ENCODE measurements at regions not wholly inside any gene's neighbourhood (a gene's known extent, or its start where the extent isn't known, plus 50 kb on each side); places are given as distances from the start of the nearest gene placed in this dataset.

- no peak for TF ChIP-seq GABPA (IDR thresholded peaks at IDR 0.05; ENCODE audit: low read depth)
- no peak for TF ChIP-seq POLR2AphosphoS5 (IDR thresholded peaks at IDR 0.05; ENCODE audit: low read depth)
- TF ChIP-seq SPI1 (IDR thresholded peaks at IDR 0.05; ENCODE audit: borderline replicate concordance, low read depth), result no peak
- TF ChIP-seq, protein P1, sequence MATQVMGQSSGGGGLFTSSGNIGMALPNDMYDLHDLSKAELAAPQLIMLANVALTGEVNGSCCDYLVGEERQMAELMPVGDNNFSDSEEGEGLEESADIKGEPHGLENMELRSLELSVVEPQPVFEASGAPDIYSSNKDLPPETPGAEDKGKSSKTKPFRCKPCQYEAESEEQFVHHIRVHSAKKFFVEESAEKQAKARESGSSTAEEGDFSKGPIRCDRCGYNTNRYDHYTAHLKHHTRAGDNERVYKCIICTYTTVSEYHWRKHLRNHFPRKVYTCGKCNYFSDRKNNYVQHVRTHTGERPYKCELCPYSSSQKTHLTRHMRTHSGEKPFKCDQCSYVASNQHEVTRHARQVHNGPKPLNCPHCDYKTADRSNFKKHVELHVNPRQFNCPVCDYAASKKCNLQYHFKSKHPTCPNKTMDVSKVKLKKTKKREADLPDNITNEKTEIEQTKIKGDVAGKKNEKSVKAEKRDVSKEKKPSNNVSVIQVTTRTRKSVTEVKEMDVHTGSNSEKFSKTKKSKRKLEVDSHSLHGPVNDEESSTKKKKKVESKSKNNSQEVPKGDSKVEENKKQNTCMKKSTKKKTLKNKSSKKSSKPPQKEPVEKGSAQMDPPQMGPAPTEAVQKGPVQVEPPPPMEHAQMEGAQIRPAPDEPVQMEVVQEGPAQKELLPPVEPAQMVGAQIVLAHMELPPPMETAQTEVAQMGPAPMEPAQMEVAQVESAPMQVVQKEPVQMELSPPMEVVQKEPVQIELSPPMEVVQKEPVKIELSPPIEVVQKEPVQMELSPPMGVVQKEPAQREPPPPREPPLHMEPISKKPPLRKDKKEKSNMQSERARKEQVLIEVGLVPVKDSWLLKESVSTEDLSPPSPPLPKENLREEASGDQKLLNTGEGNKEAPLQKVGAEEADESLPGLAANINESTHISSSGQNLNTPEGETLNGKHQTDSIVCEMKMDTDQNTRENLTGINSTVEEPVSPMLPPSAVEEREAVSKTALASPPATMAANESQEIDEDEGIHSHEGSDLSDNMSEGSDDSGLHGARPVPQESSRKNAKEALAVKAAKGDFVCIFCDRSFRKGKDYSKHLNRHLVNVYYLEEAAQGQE (IDR thresholded peaks at IDR 0.05; ENCODE audit: insufficient replicate concordance, low read depth), result no peak
- TF ChIP-seq, protein P2, sequence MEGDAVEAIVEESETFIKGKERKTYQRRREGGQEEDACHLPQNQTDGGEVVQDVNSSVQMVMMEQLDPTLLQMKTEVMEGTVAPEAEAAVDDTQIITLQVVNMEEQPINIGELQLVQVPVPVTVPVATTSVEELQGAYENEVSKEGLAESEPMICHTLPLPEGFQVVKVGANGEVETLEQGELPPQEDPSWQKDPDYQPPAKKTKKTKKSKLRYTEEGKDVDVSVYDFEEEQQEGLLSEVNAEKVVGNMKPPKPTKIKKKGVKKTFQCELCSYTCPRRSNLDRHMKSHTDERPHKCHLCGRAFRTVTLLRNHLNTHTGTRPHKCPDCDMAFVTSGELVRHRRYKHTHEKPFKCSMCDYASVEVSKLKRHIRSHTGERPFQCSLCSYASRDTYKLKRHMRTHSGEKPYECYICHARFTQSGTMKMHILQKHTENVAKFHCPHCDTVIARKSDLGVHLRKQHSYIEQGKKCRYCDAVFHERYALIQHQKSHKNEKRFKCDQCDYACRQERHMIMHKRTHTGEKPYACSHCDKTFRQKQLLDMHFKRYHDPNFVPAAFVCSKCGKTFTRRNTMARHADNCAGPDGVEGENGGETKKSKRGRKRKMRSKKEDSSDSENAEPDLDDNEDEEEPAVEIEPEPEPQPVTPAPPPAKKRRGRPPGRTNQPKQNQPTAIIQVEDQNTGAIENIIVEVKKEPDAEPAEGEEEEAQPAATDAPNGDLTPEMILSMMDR (IDR thresholded peaks at IDR 0.05; ENCODE audit: insufficient read depth, low read length), result no peak
- DNase-seq (ENCODE audit: low read depth in 1 of 2, low spot score in 1 of 2), result no peak
- H3K27me3 ChIP-seq (ENCODE audit: insufficient read depth, poor library complexity, severe bottlenecking), result no peaks in the 10 kb centered on the region
- H3K27ac ChIP-seq (replicated peaks), result no peak overlapping the region
- H3K4me3 ChIP-seq (replicated peaks; ENCODE audit: insufficient read depth, low read length), result no peak overlapping the region
These were observed 124.6 kb upstream of the ACSL4 start for GRCh38 chrX:109857584-109858228.

GRCh38 chrX:109858602-109859341 is 125.7 kb upstream of the ACSL4 start:
- no peak for DNase-seq (ENCODE audit: low read depth in 1 of 2, low spot score in 1 of 2)
- Histone ChIP-seq H3K27me3 (ENCODE audit: insufficient read depth, poor library complexity, severe bottlenecking) (no peaks in the 10 kb centered on the region), H3K4me3 (replicated peaks; ENCODE audit: insufficient read depth, low read length) (no peak overlapping the region), H3K27ac (replicated peaks) (no peak overlapping the region)
- TF ChIP-seq, protein P2 (IDR thresholded peaks at IDR 0.05; ENCODE audit: insufficient read depth, low read length), result no peak
- TF ChIP-seq POLR2AphosphoS5 (IDR thresholded peaks at IDR 0.05; ENCODE audit: low read depth), result no peak
- no peak for TF ChIP-seq SPI1 (IDR thresholded peaks at IDR 0.05; ENCODE audit: borderline replicate concordance, low read depth)
- TF ChIP-seq, protein P1 (IDR thresholded peaks at IDR 0.05; ENCODE audit: insufficient replicate concordance, low read depth), result no peak
- TF ChIP-seq GABPA (IDR thresholded peaks at IDR 0.05; ENCODE audit: low read depth), result no peak

DNA sequence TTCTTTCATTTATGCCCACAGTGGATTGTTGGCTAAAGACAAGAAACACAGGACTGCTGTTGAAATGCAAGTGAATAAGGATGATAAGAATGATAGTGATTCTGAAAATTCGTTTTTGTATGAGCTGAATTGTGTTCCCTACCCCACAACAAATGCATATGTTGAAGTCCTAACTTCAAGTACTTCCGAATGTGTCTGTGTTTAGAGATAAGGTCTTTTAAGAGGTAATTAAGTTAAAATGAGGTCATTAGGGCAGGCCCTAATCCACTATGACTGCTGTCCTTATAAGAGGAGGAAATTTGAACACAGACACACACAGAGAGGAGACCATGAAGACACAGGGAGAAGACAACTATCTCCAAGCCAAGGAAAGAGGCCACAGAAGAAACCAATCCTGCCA is 126.6 kb upstream of the ACSL4 start:
- TF ChIP-seq GABPA (IDR thresholded peaks at IDR 0.05; ENCODE audit: low read depth) (no peak), SPI1 (IDR thresholded peaks at IDR 0.05; ENCODE audit: borderline replicate concordance, low read depth) (no peak), POLR2AphosphoS5 (IDR thresholded peaks at IDR 0.05; ENCODE audit: low read depth) (no peak)
- TF ChIP-seq, protein P1 (IDR thresholded peaks at IDR 0.05; ENCODE audit: insufficient replicate concordance, low read depth), result no peak
- TF ChIP-seq, protein P2 (IDR thresholded peaks at IDR 0.05; ENCODE audit: insufficient read depth, low read length), result no peak
- H3K4me3 ChIP-seq (replicated peaks; ENCODE audit: insufficient read depth, low read length), result no peak overlapping the region
- H3K27me3 ChIP-seq (ENCODE audit: insufficient read depth, poor library complexity, severe bottlenecking), result no peaks in the 10 kb centered on the region
- DNase-seq (ENCODE audit: low read depth in 1 of 2, low spot score in 1 of 2), result no peak
- no peak overlapping the region for H3K27ac ChIP-seq (replicated peaks)
